GM18511 (cell line): ENCODE measurements at regions not wholly inside any gene's neighbourhood (a gene's known extent, or its start where the extent isn't known, plus 50 kb on each side); places are given as distances from the start of the nearest gene placed in this dataset.
A peak's percentile ranks its signal among the peaks of the same experiment; 100 is the strongest.
"Not testable (repeated sequence)": the region's sequence is repeated elsewhere in the genome, so short reads cannot be mapped to it uniquely, and the experiment has no call there.

ENCODE experiments used
- ATAC-seq: cut with Tn5 transposase; IDR thresholded peaks from one replicate; pipeline ENCODE4 v1.9.1; 2021; ENCODE audit warnings: mild to moderate bottlenecking, moderate library complexity; ENCODE audit not compliant: unreplicated experiment

DNA sequence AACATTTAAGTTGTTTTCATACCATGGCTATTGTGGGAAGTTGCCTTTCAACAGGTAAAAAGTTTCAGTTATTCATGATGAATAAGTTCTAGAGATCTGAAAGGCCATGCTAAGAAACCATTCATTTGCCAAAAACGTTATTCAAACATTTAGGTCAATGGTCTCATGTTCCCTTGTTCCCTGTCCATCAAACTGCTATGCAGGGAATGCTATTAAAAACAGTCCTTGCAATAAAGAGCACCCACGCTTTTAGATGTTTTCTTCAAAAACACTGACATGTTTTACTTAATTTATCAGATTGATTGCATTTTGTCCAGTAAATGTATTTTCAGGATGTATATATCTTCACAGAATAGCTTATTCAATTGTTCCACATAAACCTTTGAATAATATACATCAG, 573.2 kb upstream of the PCDH20 start:
- no peak for ATAC-seq

DNA sequence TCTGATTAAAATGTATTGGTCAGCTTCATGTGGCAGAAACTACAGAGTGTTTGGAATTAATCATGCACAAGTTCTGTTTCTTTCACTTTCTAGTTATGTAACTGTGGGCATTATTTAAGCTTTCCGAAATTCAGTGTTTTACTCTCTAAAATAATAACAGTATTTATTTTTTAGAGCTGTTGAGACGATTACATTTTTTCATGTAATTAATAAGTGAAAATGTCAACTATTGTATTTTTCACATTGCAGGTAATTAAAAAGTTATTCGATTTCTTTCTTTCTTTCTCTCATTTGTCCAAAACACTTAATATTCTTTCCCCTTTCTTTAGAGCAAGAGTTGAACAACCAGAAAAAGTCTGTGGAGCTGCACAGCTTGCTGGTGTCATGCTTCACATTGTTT, 559.4 kb upstream of the PCDH20 start:
- ATAC-seq = no peak

DNA sequence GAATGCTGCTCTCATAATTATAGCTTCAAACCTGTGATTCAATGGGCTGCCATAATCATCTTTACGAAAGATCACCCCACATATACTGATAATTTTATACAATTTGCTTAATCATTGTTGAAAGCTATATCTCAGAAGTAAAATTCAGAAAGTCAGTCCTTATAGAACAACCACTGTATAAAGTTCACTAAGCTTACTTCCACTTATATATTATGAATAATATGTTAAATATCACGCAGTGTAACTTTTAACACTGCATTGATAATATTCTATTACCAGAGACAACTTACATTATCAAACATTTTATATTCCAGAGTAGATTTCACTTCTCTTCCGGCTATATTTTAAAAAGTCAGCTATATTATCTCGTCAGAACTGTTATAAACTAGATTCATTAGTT, 550.1 kb upstream of the PCDH20 start:
- ATAC-seq = no peak

DNA sequence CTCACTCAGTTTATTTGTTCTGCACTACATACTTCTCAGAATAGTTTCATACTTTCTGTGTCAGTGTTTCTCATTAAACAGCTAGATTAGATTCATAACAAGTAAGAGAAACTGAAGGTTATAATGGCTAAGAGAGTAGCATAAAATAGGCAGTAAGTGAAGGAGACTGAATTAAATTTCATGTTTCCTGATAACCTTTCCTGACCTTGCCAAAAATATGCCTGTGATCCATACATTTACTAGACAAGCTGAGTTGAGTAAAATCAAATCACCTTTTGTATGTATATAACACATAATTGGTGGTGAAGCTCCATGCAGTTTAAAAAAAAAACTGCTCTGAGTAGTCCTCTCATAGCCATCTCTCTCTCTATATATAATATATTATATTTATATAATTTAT, 545.3 kb upstream of the PCDH20 start:
- no peak for ATAC-seq

DNA sequence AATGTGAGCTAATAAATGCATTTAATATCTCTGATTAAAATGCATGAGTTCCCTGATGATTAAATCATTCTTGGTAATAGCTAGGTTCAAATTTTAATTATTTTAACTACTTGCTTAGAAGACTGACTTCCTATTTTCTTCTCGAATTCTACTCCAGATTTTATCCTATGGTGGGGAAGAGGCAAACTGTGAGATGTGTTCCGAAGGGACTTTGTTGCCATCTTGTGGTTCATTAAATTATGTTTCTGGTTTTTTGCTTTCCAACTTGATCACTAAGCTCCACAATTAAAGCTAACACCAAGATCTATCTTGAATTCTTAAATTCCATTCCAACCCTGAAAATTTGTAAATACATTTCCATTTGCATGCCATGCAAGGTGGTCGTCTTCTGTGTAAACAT, 538.4 kb upstream of the PCDH20 start:
- no peak for ATAC-seq

DNA sequence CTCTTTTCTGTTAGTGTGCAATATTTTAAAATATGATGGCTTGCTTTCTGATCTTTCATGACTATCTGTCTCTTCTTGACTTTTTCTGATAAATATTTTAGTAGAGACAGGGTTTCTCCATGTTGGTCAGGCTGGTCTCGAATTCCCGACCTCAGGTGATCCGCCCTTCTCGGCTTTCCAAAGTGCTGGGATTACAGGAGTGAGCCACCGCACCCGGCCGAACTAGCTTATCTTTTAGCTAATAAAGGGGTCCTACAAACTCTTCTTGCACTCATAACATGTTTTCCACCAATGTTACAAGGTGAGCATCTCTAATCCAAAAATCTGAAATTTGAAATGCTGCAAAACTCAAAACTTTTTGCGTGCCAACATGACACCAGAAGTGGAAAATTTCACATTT, 535.2 kb upstream of the PCDH20 start:
- ATAC-seq = no peak

DNA sequence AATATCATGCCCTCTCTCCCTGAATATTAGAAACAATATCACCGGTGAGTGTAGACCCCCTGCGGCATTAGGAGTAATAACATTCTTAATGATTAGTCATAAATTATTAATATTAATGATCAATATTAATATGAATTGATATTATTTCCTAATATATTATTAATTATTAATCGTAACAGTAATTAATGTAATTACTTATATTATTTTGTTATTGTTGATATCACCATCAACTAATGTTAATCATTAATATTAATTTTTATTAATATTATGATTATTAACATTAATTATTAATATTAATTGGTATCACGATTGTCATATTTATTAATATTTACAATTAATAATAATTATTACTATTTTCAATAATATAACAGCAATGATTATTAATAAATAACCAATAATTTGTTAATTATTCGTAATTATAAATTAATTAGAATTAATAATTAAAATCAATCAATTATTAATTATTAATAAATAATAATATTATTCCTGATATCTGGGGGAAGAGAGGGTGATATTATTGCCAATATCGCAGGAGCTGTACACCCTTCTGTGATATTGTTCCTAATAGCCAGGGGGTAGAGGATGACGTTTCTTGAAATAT, 528.8 kb upstream of the PCDH20 start:
- no peak for ATAC-seq

DNA sequence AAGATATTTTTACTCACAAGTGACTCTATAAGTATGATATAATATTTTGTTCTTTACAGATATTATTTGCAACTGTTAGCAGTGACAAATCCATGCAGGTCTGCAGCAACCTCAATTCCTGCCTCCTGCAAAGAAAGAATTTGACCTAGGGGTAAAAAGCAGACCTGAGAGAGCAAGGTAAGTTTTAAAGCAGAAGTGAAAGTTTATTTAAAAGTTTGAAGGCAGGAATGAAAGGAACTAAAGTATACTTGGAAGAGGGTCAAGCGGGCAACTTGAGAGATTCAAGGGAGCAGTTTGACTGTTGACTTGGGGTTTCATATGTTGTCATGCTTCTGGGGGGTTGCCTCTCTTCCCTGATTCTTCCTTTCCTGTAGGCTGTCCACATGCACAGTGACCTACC, 520.1 kb upstream of the PCDH20 start:
- ATAC-seq = peak; percentile 53

DNA sequence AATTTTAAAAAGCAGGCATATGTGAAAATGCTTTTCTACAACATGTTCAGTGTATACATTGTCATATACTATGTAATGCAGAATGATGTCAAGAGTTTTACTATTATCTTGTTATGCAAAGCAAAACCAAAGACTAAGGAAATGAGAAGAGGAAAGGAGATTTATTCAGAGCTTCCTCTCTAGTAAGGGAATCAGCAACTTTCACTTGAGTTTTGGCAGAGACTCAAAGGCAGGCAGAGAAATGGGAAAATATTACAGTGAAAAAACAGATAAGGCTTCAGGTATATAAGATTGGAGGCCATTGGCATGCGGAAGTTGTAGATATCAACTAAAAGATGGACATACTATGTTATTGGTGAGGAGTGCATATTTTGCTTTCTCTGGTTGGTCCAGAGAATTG, 512.0 kb upstream of the PCDH20 start:
- ATAC-seq = no peak

DNA sequence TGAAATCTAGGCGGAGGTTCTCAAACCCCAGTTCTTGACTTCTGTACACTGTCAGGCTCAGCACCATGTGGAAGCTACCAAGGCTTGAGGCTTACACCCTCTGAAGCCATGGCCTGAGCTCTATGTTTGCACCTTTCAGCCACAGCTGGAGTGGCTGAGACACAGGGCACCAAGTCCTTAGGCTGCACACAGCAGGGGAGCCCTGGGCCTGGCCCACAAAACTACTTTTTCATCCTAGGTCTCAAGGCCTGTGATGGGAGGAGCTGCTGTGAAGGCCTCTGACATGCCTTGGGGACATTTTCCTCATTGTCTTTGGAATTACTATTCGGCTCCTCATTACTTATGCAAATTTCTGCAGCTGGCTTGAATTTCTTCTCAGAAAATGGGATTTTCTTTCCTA, 503.2 kb upstream of the PCDH20 start:
- ATAC-seq = no peak

DNA sequence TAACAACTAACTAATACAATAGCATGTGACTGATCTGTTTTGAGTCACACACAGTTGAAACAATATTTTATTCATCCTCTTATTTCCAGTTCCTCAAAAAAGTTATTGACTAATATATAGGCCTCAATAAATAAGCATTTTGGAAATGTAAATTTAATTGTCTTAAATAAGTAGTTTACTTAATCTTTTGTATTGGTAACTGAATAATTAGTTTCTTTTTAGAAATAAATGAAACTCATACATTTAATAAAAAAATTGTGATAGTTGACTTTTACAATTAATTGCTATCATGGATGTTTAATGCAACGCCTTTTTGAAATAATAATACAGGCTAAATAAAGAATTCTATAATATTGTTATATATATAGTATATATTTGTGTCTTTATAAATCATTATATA, 500.8 kb upstream of the PCDH20 start:
- ATAC-seq = no peak

DNA sequence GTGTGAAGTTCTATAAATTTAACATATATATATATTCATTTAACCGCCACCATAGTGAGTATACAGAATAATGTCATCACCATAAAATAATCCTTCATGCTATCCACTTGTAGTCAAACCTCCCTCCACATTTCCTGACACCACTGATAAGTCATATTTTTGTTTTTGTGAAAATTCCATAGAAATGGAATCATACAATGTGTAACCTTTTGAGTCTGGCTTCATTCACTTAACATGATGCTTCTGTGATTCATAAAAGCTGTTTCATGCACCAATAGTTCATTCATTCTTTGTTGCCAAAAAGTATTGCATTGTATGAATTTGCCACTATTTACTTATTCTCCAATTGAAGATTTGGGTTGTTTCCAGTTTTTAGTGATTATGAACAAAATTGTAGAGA, 497.5 kb upstream of the PCDH20 start:
- ATAC-seq = no peak

DNA sequence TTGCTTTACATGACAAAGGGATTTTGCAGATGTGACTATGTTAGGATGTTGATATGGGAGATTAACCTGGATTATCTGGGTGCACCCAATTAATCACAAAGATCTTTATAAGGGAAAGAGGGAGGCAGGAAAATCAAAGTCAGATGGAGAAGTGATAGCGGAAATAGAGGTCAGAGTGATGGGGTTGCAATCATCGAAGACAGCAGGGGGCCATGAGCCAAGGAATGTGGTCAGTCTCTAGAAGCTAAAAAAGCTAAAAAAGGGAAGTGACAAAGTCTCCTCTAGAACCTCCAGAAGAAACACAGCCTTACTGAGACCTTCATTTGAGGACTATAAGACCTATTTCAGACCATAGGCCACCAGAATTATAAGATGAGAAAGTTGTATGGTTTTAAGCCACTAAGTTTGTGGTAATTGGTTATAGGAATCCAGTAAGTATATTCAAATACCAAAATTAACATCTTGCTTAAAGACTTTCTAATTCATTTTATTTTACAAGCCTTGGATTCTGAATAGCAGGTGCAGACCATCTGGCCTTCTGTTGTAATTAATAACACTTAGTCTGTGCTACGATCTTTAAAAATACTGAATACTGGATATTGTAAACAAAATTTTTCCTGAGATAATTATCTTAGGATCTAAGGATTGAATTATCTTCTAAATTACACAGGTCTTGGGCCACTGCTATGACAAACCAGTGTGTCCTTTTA, 493.4 kb upstream of the PCDH20 start:
- ATAC-seq = no peak

DNA sequence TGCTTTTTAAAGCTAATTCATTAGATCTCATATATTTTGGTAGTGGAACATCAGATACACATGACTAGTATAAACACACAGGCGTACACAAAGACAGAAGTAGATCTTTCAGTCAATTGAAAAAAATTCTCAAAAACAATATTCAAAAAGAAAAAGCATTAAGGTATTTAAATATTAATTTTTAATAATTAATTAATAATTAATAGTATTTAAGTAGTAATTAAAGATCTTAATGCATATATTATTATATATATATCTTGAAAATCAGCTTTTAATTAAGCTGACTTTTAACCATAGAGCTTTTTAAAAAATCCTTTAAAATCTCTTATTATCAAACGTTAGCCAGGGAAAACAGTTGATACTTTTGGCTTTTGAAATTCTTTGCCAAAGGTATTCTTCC, 489.4 kb upstream of the PCDH20 start:
- ATAC-seq = no peak

DNA sequence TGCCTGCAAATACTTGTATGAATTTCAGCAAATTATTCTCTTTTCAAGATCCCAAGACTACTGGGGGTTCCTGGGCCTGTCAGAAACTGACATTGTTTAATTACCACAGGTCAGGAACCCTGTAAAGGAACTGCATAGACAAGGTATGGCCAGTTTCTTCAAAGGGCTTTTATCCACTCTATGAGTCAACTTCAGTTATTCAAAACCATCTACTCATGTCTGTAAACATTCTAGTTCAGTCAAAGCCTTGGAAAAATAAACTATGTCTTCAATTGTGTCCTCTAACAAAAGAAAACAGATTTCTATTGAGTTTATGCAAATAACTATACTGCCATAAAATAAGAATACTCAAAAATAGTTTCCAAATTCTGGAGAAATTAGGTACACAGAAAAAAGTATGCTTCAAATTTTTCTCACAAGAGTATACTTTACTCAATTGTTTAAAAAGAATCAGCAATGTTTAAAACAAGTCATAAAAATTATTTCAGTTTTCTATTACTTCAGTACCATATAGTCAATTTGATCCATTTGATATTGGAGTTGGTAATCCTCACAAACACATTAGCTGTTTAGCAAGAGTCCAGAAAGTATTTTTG, 486.4 kb upstream of the PCDH20 start:
- ATAC-seq = no peak

DNA sequence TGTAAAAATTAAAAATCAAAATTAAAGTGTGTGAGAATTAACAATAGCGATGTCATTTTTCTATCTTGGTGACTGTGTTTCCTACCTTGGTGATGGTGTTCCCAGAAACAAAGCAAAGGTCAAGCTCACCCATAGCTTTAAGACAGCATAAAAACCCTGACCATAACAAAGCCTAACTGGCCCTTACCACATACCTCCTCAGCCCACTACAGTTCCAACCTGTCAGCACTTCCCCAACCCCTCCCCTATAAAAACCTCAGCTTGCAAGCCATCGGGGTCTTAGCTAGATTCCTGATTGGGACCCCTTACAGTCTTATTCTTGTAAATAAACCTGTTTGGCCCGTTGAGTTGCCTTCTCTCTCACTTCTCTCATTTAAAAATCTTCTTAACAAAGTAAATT, 484.4 kb upstream of the PCDH20 start:
- ATAC-seq = no peak

DNA sequence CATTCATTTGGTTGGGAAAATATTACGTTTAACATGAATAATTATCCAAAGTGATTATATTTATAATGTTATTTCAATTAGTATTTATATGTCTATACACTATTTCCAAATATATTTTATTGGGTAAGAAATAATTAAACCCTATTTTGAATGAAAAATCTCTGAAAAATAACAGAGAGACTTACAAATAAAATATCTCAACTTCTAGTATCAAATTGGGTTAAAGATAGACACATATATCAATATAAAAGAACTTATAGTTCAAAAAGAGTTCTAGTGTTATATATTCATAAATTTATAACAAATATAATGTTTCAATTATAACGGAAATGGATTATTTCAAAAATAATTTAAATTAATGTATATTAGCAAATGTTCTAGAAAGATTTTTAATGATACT, 482.6 kb upstream of the PCDH20 start:
- no peak for ATAC-seq

DNA sequence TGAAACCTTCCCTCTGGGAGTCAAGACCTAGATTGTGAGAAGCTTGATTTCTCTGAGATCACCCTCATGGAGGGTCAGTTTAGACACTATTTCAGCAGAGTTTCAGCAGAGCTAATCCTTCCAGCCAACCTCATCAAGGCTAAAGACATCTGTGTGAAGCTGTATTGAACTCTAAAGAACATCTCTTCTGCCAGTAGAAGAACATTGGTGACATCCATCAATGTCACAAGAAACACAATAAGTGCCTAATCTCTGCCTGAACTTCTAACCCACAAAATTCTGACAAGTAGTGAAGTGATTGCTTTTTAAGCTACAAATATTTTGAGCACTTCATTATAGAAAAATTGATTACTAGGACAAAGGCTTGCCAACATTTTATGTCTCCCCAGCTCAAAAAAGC, 475.8 kb upstream of the PCDH20 start:
- no peak for ATAC-seq

DNA sequence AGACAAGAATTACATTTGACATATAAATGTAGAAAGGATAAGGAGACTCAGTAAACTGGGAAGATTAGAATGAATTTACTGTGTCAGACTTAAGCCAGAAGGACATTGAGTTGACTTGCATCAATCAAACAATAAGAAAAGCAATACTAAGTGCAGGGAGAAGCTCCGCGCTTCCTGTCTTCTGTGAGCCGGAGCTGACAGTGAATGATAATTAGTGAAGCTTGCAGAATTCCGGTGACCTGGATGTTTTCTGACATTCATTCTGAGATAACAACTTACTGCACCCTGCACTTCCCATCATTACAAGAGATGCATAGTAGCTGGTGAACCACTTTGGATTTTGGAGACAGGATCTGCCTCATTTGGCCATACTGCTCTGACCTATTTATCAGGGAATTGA, 469.2 kb upstream of the PCDH20 start:
- no peak for ATAC-seq

DNA sequence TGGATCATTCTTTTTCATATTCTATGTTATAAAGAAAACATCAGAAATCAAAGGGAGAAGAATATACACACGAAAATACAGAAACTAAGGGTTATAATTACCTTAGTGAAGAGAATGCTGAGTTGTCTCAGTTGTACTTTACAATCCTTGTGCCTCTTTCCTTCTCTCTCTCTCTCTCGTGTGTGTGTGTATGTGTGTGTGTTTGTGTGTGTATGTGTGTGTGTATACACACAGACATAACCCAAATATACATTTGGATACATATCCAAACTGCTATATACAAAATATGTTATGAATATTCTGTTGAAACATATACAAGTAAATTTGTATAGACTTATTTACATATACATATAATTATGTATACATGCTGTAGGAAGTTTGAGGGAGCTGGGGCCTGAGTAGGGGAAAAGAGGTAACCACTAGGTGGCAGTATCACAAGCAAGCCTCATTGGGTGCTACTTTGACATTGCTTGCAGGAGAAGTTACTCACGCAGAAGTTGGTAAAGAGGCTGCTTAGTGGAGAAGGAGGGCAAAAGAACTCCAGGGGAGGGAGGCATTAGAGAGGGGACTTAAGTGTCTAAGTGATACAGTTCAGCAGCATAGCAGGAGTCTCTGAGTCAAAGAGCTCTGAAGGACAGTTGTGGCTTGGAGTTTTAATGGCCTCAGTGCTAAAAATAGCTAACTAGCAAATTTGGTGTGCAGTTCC, 465.1 kb upstream of the PCDH20 start:
- peak; percentile 90 for ATAC-seq

DNA sequence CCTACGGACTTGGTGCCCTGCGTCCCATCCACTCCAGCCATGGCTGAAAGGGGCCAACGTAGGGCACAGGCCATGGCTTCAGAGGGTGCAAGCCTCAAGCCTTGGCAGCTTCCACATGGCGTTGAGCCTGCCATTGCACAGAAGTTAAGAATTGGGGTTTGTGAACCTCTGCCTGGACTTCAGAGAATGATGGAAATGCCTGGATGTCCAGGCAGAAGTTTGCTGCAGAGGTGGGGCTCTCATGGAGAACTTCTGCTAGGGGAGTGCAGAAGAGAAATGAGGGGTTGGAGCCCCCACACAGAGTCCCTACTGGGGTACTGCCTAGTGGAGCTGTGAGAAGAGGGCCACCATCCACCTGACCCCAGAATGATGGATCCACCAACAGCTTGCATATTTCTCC, 462.9 kb upstream of the PCDH20 start:
- not testable (repeated sequence) for ATAC-seq

DNA sequence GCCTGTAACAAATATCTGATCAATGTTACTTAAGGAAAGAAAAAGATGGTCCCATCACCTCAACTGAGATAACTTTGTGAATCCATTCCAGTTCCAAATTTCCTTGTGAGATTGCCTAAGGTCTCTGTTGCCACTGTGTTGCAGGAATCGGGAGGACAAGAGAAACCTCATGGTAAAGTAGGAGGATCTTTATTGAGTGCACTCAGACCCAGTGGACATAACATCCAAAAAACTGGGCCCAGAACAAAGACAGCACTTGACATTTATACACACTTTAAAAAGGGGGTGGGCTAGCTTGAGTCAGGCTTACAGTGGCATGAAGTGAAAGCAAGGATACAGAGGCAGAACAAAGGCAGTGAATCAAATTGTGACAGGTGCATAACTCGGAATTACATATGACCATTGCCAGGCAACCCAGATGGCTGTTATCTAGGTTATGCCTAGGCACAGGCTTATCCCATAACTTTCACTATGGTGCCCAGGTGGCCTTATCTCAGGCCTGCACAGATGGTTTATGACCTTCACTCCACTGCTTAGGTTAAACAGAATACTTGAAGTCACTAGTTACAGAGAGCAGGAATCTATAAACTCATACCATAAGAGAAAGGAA, 459.4 kb upstream of the PCDH20 start:
- ATAC-seq = no peak
